OCI-LY3 (cell line): ENCODE measurements at regions not wholly inside any gene's neighbourhood (a gene's known extent, or its start where the extent isn't known, plus 50 kb on each side); places are given as distances from the start of the nearest gene placed in this dataset.

Experiments
- EZH2phosphoT487 ChIP-seq: fragments of 200-600 bp; shearing (Covaris generic); IDR thresholded peaks from 2 replicates; pipeline ENCODE4 v1.6.1; 2018; ENCODE audit warnings: antibody characterized with exemption, mixed run types, low read depth
- TF ChIP-seq, protein P1 (sequence below): fragments of 200-600, 300-600 bp; sonication (generic); IDR thresholded peaks from 2 replicates; pipeline ENCODE4 v1.5.1; 2014; ENCODE audit warnings: antibody characterized with exemption, low read length, low read depth

GRCh38 chr5:99089822-99090549 is 161.2 kb upstream of the CHD1 start:
- TF ChIP-seq, protein P1, sequence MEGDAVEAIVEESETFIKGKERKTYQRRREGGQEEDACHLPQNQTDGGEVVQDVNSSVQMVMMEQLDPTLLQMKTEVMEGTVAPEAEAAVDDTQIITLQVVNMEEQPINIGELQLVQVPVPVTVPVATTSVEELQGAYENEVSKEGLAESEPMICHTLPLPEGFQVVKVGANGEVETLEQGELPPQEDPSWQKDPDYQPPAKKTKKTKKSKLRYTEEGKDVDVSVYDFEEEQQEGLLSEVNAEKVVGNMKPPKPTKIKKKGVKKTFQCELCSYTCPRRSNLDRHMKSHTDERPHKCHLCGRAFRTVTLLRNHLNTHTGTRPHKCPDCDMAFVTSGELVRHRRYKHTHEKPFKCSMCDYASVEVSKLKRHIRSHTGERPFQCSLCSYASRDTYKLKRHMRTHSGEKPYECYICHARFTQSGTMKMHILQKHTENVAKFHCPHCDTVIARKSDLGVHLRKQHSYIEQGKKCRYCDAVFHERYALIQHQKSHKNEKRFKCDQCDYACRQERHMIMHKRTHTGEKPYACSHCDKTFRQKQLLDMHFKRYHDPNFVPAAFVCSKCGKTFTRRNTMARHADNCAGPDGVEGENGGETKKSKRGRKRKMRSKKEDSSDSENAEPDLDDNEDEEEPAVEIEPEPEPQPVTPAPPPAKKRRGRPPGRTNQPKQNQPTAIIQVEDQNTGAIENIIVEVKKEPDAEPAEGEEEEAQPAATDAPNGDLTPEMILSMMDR, result no peak
- TF ChIP-seq EZH2phosphoT487, result no peak
